NCI-H2171 (cell line): ENCODE measurements at regions not wholly inside any gene's neighbourhood (a gene's known extent, or its start where the extent isn't known, plus 50 kb on each side); places are given as distances from the start of the nearest gene placed in this dataset.
"Not testable (repeated sequence)": the region's sequence is repeated elsewhere in the genome, so short reads cannot be mapped to it uniquely, and the experiment has no call there.

Source experiments
- DNase-seq: peaks from one replicate; lab custom pipeline; 2025; lab: John Stamatoyannopoulos, UW

DNA sequence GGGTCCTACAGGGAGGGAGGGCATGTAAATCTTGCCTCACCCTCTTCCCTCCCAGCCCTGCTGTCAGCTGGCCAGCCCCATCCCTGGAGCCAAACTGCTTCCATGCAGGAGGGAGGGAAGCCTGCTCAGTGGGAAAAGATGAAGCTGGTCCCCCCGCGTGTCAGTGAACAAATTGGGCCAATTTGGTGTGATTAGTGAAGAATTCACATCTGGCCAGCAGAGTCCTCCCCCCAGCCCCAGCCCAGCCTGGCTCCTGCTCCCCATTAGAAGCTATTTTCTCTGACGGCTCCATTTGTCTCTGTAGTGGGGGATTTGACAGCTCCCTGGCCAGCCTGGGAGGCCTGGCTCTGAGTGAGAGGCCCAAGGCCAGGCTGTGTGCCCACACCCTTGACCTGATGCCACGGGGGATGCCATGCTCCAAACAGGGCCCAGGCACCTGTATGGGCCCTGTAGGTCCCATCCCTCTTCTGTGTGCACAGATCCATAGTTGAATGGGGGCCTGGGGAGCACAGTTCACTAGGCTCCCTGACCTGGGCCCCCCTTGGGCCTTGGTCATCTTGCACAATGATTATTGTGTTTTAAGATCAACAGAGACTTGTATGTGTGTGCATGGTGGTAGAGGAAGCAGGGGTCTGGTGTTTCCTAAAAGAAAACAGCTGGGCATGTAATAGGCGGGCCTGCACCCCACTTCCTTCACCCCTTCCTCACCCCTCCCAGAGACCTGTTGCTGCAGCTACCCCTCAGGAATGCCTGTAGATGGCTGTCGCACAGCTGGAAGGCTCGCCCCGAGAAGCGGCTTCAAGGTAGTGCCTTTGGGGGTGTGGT, 50.7 kb upstream of the TAC4 start:
- DNase-seq, result no peak

- DNase-seq, result no peak
Measured at GRCh38 chr17:49899191-49899485, 51.3 kb upstream of the TAC4 start.

DNA sequence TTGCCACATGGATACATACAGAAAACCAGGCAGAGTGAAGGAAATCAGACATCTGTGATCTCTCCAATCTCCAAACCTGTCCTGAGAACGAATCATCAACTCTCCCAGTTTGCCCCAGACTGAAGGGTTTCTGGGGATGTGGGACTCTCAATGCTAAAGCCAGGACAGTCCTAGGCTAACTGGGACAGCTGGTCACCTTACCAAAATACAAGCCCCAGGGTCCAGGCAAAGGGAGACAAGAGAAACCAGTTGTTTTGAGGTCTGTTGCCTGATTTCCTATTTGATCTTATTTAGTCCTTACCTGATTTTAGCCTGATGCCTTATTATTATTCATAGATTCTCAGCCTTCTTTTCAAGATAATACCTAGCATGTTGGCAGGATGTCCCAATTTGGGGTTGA, 51.7 kb upstream of the TAC4 start:
- DNase-seq, result no peak

DNA sequence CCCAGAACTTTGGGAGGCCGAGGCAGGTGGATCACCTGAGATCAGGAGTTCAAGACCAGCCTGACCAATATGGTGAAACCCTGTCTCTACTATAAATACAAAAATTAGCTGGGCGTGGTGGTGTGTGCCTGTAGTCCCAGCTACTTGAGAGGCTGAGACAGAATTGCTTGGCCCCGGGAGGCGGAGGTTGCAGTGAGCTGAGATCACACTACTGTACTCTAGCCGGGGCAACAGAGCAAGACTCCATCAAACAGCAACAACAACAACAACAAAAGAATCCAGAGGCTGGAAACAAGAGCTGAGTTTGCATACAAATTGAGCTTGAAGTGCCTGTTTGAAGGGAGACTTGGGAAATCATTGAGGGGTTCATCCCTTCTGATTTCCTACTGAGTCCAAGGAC, 52.9 kb upstream of the TAC4 start:
- DNase-seq, result not testable (repeated sequence)

- DNase-seq, result peak; percentile 62
Measured at GRCh38 chr17:49901460-49902331, 53.8 kb upstream of the TAC4 start.

GRCh38 chr17:49903523-49903922, 55.7 kb upstream of the TAC4 start:
- no peak for DNase-seq

- no peak for DNase-seq
Measured at GRCh38 chr17:49904893-49905292, 57.0 kb upstream of the TAC4 start.

DNA sequence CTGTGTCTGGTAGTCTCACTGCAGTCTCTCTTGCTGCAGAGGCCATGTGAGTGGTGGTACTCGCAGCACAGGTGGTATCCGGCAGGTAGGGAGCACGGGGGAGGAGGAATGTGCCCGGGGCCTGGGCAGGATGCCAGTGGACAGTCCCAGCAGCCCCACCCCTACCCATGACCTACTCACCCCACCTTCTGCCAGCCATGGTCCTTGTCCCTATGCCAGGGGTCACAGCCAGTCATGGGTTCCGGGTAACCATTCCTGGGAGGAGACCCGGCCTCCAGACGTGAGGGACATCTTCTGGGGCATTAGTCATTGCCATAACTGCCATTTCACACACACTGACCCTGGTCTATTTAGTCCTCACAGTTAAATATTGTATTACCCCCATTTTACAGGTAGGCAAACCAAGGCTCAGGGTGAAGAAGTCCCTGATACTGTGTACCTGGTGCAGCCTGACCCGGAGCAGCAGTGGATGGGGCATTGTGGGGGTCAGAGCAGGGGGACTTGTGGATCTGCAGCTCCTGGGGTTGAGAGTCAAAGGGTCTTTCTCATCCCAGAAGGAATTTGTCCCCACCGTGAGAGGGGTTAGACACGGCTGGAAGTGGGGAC, 58.8 kb upstream of the TAC4 start:
- no peak for DNase-seq

- DNase-seq, result no peak
Measured at GRCh38 chr17:49907279-49907678, 59.4 kb upstream of the TAC4 start.

DNA sequence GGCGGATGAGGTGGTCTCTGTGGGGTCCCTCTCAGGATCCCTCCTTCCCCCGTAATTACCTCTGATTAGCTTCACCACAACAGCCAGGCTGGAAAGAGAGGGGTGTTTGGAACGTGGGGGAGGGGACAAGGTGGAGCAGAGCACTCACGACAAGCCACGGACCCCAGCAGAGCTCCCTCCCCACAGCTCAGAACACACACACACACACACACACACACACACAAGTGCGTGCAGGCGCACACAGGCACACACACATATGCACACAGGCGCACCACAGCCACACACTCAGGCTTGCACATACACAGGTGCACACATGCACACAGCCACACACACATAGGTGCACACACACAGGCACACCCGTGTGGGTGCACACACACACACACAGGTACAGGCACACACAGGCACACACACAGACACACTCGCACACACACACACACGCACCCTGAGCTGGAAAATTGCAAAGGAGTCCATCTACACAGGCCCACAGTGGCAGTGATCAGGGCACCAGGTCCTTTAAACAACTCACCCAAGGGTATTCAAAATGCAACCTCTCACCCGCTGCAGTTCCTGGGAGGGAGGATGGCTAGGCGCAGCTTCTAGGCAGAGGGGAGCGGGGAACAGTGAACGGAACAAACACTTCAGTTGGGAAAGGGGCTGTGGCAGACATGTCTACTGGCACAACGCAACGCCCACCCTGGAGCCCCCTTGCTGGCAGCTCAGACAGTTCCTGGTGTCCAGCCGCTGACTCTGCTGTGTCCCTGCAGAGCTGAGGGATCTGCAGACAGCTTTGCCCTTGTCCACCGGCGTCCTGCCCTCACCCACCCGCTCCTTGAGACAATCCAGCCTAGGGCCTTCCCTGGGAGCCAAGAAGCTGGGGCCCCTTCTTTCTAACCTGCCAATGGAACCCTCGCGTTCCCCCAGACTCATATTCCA, 59.9 kb upstream of the DLX4 start:
- DNase-seq, result no peak

- DNase-seq, result no peak
Measured at GRCh38 chr17:49910094-49910857, 58.7 kb upstream of the DLX4 start.

DNA sequence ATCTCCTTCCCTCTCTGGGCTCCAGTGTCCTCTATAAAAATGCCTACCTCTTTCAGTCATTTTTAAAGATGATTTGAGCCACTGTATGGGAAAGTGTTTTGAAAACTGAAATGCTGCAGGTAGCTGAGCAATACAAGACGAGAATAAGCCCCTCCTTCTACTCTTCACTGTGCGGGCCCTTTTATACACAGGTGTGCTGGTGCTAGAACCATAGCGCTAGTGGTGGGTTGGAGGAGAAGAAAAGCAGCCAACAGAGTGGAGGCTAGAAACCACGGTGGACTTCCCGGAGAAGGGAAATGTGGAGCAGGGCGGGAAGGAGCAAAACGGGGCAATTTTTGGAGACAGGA, 58.2 kb upstream of the DLX4 start:
- no peak for DNase-seq

DNA sequence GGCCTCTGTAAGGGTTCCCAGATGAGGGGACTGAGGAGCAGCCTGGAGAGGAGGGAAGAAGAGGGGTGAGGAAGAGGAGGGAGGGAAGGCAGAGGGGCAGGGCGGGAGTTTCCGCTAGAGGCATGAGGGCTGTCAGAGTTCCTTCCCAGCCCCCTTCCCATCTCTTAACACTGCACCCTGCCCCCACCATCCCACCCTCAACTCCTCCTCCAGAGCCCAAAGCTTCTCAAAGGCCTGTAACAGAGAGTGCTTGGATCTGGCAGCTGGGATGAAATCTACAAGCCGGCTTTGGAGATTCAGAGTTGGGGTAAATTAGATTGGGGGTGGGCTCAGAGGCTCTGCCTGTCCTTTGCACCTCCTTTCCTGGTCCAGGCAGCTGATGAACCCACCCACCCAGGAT, 57.3 kb upstream of the DLX4 start:
- DNase-seq, result no peak

DNA sequence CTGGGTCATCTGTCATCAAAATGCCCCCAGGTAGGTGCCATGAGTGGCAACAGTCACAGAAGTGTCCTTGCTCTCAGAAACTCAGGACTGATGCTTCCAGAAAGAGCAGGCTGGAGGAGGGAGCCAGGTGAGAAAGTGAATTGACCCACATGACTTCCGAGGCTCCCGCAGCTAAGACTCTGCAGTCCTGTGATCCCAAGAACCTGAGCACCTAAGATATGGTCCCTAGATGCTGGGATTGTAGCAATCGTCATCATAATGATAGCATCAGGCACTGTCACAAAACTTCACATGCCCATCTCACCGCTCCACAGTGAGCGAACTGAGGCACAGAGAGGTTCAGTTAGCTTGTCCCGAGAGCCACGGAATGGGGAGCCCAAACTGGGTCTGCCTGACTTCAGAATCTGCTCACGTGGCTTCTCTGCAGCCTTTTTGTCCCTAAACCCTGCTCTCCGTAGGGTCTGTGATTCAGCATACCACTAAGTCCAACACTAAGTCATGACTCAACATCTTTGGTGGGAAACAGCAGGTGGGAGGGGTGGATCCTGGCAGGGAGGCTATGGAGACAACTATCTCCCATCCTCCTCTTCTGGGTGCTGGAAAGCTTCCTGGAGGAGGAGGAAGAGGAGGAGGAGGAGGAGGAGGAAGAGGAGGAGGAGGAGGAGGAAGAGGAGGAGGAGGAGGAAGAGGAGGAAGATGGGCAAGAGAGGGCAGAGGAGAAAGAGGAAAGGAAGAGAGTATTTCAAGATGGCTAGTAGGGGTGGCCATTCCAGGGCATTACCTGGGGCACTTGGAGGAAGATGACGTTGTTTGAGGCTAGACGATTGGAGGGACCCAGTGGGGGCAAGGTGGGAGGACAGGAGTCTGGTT, 55.5 kb upstream of the DLX4 start:
- no peak for DNase-seq

DNA sequence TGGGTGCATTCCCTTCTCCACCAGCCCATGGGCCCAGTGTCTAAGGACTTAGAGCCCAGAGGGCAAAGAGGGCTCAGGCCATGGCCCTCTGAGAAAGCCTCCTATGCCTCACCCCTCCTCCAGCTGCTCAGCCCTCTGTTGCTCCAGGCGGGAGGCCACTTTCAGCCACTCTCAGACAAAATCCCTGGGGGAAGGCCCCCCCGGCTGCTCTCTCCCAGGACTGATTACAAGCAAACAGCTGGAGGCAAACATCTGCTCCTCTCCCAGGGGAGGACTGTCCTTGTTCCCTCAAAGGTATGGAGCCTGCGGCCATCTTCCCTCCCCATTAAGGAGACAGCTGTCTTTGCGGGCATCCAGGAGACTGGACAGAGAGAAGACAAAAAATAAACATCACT, 54.9 kb upstream of the DLX4 start:
- DNase-seq, result peak; percentile 88

DNA sequence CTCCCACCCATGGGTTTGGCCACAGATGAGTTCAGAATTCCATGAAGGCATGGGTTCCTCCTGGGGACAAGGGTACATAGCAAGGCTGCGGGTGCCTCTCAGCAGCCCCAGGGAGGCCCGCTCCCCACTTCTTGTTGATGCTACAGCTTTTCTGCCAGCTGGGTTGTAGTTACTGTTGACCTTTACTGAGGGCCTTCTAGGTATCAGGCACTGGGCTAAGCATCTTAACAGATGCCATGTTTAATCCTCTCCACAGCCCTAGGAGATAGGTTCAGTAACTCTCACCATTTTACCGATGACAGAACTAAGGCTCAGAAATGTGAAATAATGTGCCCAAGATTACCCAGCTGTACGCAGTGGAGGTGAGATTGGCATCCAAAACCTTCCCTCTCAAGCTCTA, 54.3 kb upstream of the DLX4 start:
- DNase-seq, result no peak

DNA sequence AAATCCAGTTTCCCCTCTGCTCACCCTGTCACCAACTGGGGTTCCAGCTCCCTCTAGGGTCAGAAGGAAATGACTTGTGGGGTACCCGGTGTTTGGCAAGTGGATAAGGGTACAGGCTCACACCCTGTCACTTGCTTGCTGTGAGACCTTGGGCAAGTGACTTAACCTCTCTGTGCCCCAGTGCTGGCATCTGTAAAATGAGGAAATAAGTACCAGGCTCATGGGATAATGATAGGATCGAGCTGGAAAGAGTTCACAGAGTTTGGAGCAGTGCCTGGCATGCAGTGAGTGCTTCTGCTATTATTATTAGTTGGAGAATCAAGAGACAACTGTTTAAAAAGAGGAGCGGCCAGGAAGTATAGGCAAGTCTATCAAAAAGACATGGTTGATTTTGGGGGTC, 53.7 kb upstream of the DLX4 start:
- DNase-seq, result no peak

GRCh38 chr17:49915670-49916069, 53.3 kb upstream of the DLX4 start:
- DNase-seq, result no peak

GRCh38 chr17:49916854-49917515, 52.0 kb upstream of the DLX4 start:
- no peak for DNase-seq

DNA sequence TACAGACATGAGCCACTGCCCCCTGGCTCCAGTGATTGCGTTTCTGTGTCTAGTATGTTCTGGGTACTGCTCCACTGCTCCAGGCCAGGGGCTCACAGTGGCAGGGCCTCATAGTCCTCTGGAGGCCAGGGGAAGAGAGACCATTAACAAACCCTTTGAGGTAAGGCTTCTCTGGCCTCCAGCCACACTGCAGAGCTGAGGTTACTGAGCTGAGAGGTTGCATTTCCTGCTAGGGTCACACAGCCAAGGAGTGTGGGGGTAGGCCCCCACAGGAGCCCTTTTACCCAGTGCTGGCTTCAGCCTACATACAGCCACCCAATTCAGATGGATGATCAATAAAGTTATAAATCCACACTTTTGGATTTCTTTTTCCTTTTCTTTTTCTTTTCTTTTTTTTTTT, 50.4 kb upstream of the DLX4 start:
- no peak for DNase-seq
